ENCODE measurements at regions not wholly inside any gene's neighbourhood (a gene's known extent, or its start where the extent isn't known, plus 50 kb on each side); places are given as distances from the start of the nearest gene placed in this dataset.

- intact Hi-C loops (cut with micrococcal nuclease): no loop called here
- Mint-ChIP-seq H3K27me3 (ENCODE audit: low read depth) (peaks cover 8% of the 10 kb centered on the region), H3K27ac (no peak overlapping the region), H3K4me3 (ENCODE audit: low read depth) (no peak overlapping the region), H3K36me3 (ENCODE audit: low read depth) (no peaks in the 10 kb centered on the region), H3K4me1 (ENCODE audit: low read depth) (no peaks in the 10 kb centered on the region), H3K9me3 (no peaks in the 10 kb centered on the region)
- DNase-seq (ENCODE audit: low spot score): no peak
Observed at GRCh38 chr7:17645500-17645899, 294.8 kb downstream of the SNX13 start.

GRCh38 chr7:17646253-17646956 lies 293.9 kb downstream of the SNX13 start:
- DNase-seq (ENCODE audit: low spot score): no peak
- no peak overlapping the region for H3K4me3 Mint-ChIP-seq (ENCODE audit: low read depth)
- no peak overlapping the region for H3K27ac Mint-ChIP-seq
- H3K9me3 Mint-ChIP-seq: no peaks in the 10 kb centered on the region
- no peaks in the 10 kb centered on the region for H3K4me1 Mint-ChIP-seq (ENCODE audit: low read depth)
- no peaks in the 10 kb centered on the region for H3K36me3 Mint-ChIP-seq (ENCODE audit: low read depth)
- intact Hi-C loops (cut with micrococcal nuclease): no loop called here
- H3K27me3 Mint-ChIP-seq (ENCODE audit: low read depth): peaks cover 8% of the 10 kb centered on the region

- Mint-ChIP-seq H3K27ac (no peak overlapping the region), H3K4me3 (ENCODE audit: low read depth) (no peak overlapping the region), H3K36me3 (ENCODE audit: low read depth) (no peaks in the 10 kb centered on the region), H3K4me1 (ENCODE audit: low read depth) (no peaks in the 10 kb centered on the region), H3K27me3 (ENCODE audit: low read depth) (peaks cover 3% of the 10 kb centered on the region), H3K9me3 (no peaks in the 10 kb centered on the region)
- intact Hi-C loops (cut with micrococcal nuclease): no loop called here
- no peak for DNase-seq (ENCODE audit: low spot score)
Observed at GRCh38 chr7:17651341-17651740, 289.0 kb downstream of the SNX13 start.

GRCh38 chr7:17651863-17652385 lies 288.4 kb downstream of the SNX13 start:
- no peak for DNase-seq (ENCODE audit: low spot score)
- intact Hi-C loops (cut with micrococcal nuclease): no loop called here
- H3K9me3 Mint-ChIP-seq: no peaks in the 10 kb centered on the region
- peaks cover 3% of the 10 kb centered on the region for H3K27me3 Mint-ChIP-seq (ENCODE audit: low read depth)
- no peaks in the 10 kb centered on the region for H3K4me1 Mint-ChIP-seq (ENCODE audit: low read depth)
- no peak overlapping the region for H3K4me3 Mint-ChIP-seq (ENCODE audit: low read depth)
- no peaks in the 10 kb centered on the region for H3K36me3 Mint-ChIP-seq (ENCODE audit: low read depth)
- H3K27ac Mint-ChIP-seq: no peak overlapping the region

GRCh38 chr7:17654940-17655339 lies 285.4 kb downstream of the SNX13 start:
- Mint-ChIP-seq H3K9me3 (no peaks in the 10 kb centered on the region), H3K27me3 (ENCODE audit: low read depth) (no peaks in the 10 kb centered on the region), H3K27ac (no peak overlapping the region), H3K36me3 (ENCODE audit: low read depth) (no peaks in the 10 kb centered on the region), H3K4me1 (ENCODE audit: low read depth) (no peaks in the 10 kb centered on the region), H3K4me3 (ENCODE audit: low read depth) (no peak overlapping the region)
- DNase-seq (ENCODE audit: low spot score): no peak
- intact Hi-C loops (cut with micrococcal nuclease): no loop called here

GRCh38 chr7:17659126-17659525 lies 281.2 kb downstream of the SNX13 start:
- no peak for DNase-seq (ENCODE audit: low spot score)
- Mint-ChIP-seq H3K4me3 (ENCODE audit: low read depth) (no peak overlapping the region), H3K27me3 (ENCODE audit: low read depth) (no peaks in the 10 kb centered on the region), H3K27ac (no peak overlapping the region), H3K36me3 (ENCODE audit: low read depth) (no peaks in the 10 kb centered on the region), H3K9me3 (no peaks in the 10 kb centered on the region), H3K4me1 (ENCODE audit: low read depth) (no peaks in the 10 kb centered on the region)
- intact Hi-C loops (cut with micrococcal nuclease): no loop called here

GRCh38 chr7:17660116-17660515 lies 280.2 kb downstream of the SNX13 start:
- Mint-ChIP-seq H3K27me3 (ENCODE audit: low read depth) (no peaks in the 10 kb centered on the region), H3K27ac (no peak overlapping the region), H3K4me1 (ENCODE audit: low read depth) (no peaks in the 10 kb centered on the region), H3K9me3 (no peaks in the 10 kb centered on the region), H3K36me3 (ENCODE audit: low read depth) (no peaks in the 10 kb centered on the region), H3K4me3 (ENCODE audit: low read depth) (no peak overlapping the region)
- intact Hi-C loops (cut with micrococcal nuclease): no loop called here
- DNase-seq (ENCODE audit: low spot score): no peak

- H3K4me1 Mint-ChIP-seq (ENCODE audit: low read depth): no peaks in the 10 kb centered on the region
- no peaks in the 10 kb centered on the region for H3K36me3 Mint-ChIP-seq (ENCODE audit: low read depth)
- no peak for DNase-seq (ENCODE audit: low spot score)
- H3K9me3 Mint-ChIP-seq: no peaks in the 10 kb centered on the region
- intact Hi-C loops (cut with micrococcal nuclease): no loop called here
- no peak overlapping the region for H3K27ac Mint-ChIP-seq
- no peaks in the 10 kb centered on the region for H3K27me3 Mint-ChIP-seq (ENCODE audit: low read depth)
- no peak overlapping the region for H3K4me3 Mint-ChIP-seq (ENCODE audit: low read depth)
Observed at GRCh38 chr7:17661982-17662585, 278.2 kb downstream of the SNX13 start.

GRCh38 chr7:17663061-17663675 lies 277.1 kb downstream of the SNX13 start:
- intact Hi-C loops (cut with micrococcal nuclease): no loop called here
- H3K4me3 Mint-ChIP-seq (ENCODE audit: low read depth): no peak overlapping the region

GRCh38 chr7:17665029-17665428 lies 275.3 kb downstream of the SNX13 start:
- DNase-seq (ENCODE audit: low spot score): no peak
- no peak overlapping the region for H3K27ac Mint-ChIP-seq
- H3K4me1 Mint-ChIP-seq (ENCODE audit: low read depth): no peaks in the 10 kb centered on the region
- no peaks in the 10 kb centered on the region for H3K9me3 Mint-ChIP-seq
- peaks cover 8% of the 10 kb centered on the region for H3K27me3 Mint-ChIP-seq (ENCODE audit: low read depth)
- H3K36me3 Mint-ChIP-seq (ENCODE audit: low read depth): no peaks in the 10 kb centered on the region
- H3K4me3 Mint-ChIP-seq (ENCODE audit: low read depth): no peak overlapping the region
- intact Hi-C loops (cut with micrococcal nuclease): no loop called here

More at GRCh38 chr7:17663061-17663675, 277.1 kb downstream of the SNX13 start:
- no peak overlapping the region for H3K27ac Mint-ChIP-seq
- H3K27me3 Mint-ChIP-seq (ENCODE audit: low read depth): peaks cover 2% of the 10 kb centered on the region
- H3K36me3 Mint-ChIP-seq (ENCODE audit: low read depth): no peaks in the 10 kb centered on the region
- DNase-seq (ENCODE audit: low spot score): no peak
- H3K9me3 Mint-ChIP-seq: no peaks in the 10 kb centered on the region
- H3K4me1 Mint-ChIP-seq (ENCODE audit: low read depth): no peaks in the 10 kb centered on the region

- peaks cover 9% of the 10 kb centered on the region for H3K27me3 Mint-ChIP-seq (ENCODE audit: low read depth)
- no peaks in the 10 kb centered on the region for H3K4me1 Mint-ChIP-seq (ENCODE audit: low read depth)
- intact Hi-C loops (cut with micrococcal nuclease): no loop called here
- no peaks in the 10 kb centered on the region for H3K9me3 Mint-ChIP-seq
- DNase-seq (ENCODE audit: low spot score): no peak
- H3K4me3 Mint-ChIP-seq (ENCODE audit: low read depth): no peak overlapping the region
- no peak overlapping the region for H3K27ac Mint-ChIP-seq
- no peaks in the 10 kb centered on the region for H3K36me3 Mint-ChIP-seq (ENCODE audit: low read depth)
Observed at GRCh38 chr7:17668122-17668521, 272.2 kb downstream of the SNX13 start.

GRCh38 chr7:17669204-17669603 lies 271.1 kb downstream of the SNX13 start:
- H3K27me3 Mint-ChIP-seq (ENCODE audit: low read depth): peaks cover 9% of the 10 kb centered on the region
- no peaks in the 10 kb centered on the region for H3K9me3 Mint-ChIP-seq
- no peak for DNase-seq (ENCODE audit: low spot score)
- no peaks in the 10 kb centered on the region for H3K4me1 Mint-ChIP-seq (ENCODE audit: low read depth)
- no peak overlapping the region for H3K27ac Mint-ChIP-seq
- no peaks in the 10 kb centered on the region for H3K36me3 Mint-ChIP-seq (ENCODE audit: low read depth)
- H3K4me3 Mint-ChIP-seq (ENCODE audit: low read depth): no peak overlapping the region
- intact Hi-C loops (cut with micrococcal nuclease): no loop called here

GRCh38 chr7:17671956-17672355 lies 268.3 kb downstream of the SNX13 start:
- no peak overlapping the region for H3K27ac Mint-ChIP-seq
- H3K4me3 Mint-ChIP-seq (ENCODE audit: low read depth): no peak overlapping the region
- DNase-seq (ENCODE audit: low spot score): no peak
- H3K36me3 Mint-ChIP-seq (ENCODE audit: low read depth): no peaks in the 10 kb centered on the region
- intact Hi-C loops (cut with micrococcal nuclease): no loop called here
- H3K4me1 Mint-ChIP-seq (ENCODE audit: low read depth): peaks cover 4% of the 10 kb centered on the region
- H3K27me3 Mint-ChIP-seq (ENCODE audit: low read depth): peaks cover 11% of the 10 kb centered on the region
- H3K9me3 Mint-ChIP-seq: no peaks in the 10 kb centered on the region
